Neural crest cell (in vitro differentiated cells): ENCODE measurements at regions not wholly inside any gene's neighbourhood (a gene's known extent, or its start where the extent isn't known, plus 50 kb on each side); places are given as distances from the start of the nearest gene placed in this dataset.
"Not testable (repeated sequence)": the region's sequence is repeated elsewhere in the genome, so short reads cannot be mapped to it uniquely, and the experiment has no call there.

ENCODE experiments used
- DNase-seq: peaks from one replicate; pipeline ENCODE4 v3.0.0; 2021; ENCODE audit warnings: low read depth, mixed read lengths, low spot score
- H3K27ac Mint-ChIP-seq: one replicate; pipeline ENCODE4 v1.8.0; 2021; ENCODE audit warnings: mild to moderate bottlenecking, mixed read lengths; ENCODE audit not compliant: unreplicated experiment
- H3K27me3 Mint-ChIP-seq: 2 replicates; pipeline ENCODE4 v1.8.0; 2021; ENCODE audit warnings: low read depth, mild to moderate bottlenecking, mixed read lengths
- H3K36me3 Mint-ChIP-seq: 2 replicates; pipeline ENCODE4 v1.8.0; 2021; ENCODE audit warnings: low read depth, mild to moderate bottlenecking, mixed read lengths
- H3K4me1 Mint-ChIP-seq: 2 replicates; pipeline ENCODE4 v1.8.0; 2021; ENCODE audit warnings: mixed read lengths
- H3K4me3 Mint-ChIP-seq: one replicate; pipeline ENCODE4 v1.8.0; 2021; ENCODE audit warnings: mild to moderate bottlenecking, mixed read lengths
- H3K9me3 Mint-ChIP-seq: 2 replicates; pipeline ENCODE4 v1.8.0; 2021; ENCODE audit warnings: mixed read lengths
- TF ChIP-seq, protein P1 (sequence below): fragments of 200-600 bp; sonication (generic); conservative IDR thresholded peaks from 2 replicates; pipeline ENCODE4 v1.5.0; 2021; ENCODE audit warnings: antibody characterized with exemption, mild to moderate bottlenecking

DNA sequence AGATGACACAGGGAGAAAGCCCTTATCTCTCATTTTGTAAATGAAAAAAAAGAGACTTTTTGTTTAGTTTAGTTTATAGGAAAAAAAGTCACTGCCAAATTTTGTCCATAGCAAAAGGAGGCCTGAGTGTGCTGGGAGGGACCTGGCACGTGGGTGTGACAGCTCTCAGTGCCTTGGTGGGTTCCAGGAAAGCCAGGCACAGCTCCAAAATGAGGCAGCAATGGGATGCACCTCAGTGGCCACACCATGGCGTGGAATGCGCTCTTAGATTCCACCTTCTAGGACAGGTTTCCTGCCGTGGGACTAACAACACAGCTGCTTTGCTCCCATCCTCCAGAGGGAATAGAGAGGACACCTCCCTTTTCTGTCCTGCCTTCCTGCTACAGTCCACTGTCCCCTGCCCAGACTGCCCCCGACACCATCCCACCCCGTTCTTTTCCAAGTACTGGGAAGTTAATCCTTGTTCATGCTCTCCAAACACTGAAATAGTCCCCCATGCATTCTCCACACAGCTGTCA, 207.6 kb downstream of the EMP1 start:
- TF ChIP-seq, protein P1, sequence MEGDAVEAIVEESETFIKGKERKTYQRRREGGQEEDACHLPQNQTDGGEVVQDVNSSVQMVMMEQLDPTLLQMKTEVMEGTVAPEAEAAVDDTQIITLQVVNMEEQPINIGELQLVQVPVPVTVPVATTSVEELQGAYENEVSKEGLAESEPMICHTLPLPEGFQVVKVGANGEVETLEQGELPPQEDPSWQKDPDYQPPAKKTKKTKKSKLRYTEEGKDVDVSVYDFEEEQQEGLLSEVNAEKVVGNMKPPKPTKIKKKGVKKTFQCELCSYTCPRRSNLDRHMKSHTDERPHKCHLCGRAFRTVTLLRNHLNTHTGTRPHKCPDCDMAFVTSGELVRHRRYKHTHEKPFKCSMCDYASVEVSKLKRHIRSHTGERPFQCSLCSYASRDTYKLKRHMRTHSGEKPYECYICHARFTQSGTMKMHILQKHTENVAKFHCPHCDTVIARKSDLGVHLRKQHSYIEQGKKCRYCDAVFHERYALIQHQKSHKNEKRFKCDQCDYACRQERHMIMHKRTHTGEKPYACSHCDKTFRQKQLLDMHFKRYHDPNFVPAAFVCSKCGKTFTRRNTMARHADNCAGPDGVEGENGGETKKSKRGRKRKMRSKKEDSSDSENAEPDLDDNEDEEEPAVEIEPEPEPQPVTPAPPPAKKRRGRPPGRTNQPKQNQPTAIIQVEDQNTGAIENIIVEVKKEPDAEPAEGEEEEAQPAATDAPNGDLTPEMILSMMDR: no peak
- no peaks in the 10 kb centered on the region for H3K36me3 Mint-ChIP-seq
- peak overlapping the region; percentile 54 for H3K27ac Mint-ChIP-seq
- H3K9me3 Mint-ChIP-seq: peaks cover 3% of the 10 kb centered on the region
- no peaks in the 10 kb centered on the region for H3K4me1 Mint-ChIP-seq
- no peak for DNase-seq
- peaks cover 11% of the 10 kb centered on the region for H3K27me3 Mint-ChIP-seq
- no peak overlapping the region for H3K4me3 Mint-ChIP-seq

DNA sequence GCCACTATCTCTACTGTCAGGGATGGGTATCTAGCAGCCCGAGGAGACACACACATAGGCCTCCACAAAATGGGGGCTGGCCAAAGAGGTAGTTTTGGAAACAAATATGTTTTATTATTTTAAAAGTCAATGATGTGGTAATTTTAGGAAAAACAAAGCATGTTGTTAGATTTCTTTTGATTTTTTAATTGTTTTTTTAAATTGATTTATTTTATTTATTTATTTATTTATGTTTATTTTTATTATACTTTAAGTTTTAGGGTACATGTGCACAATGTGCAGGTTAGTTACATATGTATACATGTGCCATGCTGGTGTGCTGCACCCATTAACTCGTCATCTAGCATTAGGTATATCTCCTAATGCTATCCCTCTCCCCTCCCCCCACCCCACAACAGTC, 194.8 kb downstream of the EMP1 start:
- H3K27ac Mint-ChIP-seq, H3K9me3 Mint-ChIP-seq, DNase-seq, H3K4me1 Mint-ChIP-seq, H3K27me3 Mint-ChIP-seq, H3K4me3 Mint-ChIP-seq, H3K36me3 Mint-ChIP-seq: not testable (repeated sequence)

GRCh38 chr12:13390918-13391317, 194.4 kb downstream of the EMP1 start:
- no peak overlapping the region for H3K4me3 Mint-ChIP-seq
- H3K36me3 Mint-ChIP-seq: no peaks in the 10 kb centered on the region
- H3K9me3 Mint-ChIP-seq: no peaks in the 10 kb centered on the region
- no peaks in the 10 kb centered on the region for H3K27me3 Mint-ChIP-seq
- TF ChIP-seq, protein P1: no peak
- H3K27ac Mint-ChIP-seq: no peak overlapping the region
- no peak for DNase-seq
- no peaks in the 10 kb centered on the region for H3K4me1 Mint-ChIP-seq

DNA sequence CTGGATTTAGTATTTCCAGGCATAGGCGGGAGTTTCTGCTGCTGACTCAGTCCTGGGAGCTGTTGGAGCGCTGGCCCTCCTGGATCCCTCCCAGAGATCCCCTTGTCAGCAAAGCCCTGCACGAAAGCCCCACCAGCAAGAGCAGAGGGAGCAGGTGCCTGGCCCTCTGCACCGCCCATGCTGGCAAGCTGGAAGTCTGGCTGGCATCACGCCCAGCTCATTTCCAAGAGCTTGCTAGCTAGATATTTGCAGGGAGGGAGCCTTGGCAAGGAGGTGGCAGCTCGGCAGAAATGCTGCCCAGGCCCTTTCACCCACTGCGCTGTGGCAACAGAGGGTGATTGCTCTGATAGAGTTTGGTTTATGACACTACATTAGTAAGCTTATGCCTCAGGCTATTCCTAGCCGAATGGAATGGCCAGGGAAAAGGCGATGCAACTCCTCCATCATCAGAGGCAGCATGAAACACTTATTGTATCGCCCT, 193.9 kb downstream of the EMP1 start:
- DNase-seq: no peak
- H3K36me3 Mint-ChIP-seq: no peaks in the 10 kb centered on the region
- TF ChIP-seq, protein P1: no peak

GRCh38 chr12:13387101-13387500, 190.6 kb downstream of the EMP1 start:
- H3K4me1 Mint-ChIP-seq: no peaks in the 10 kb centered on the region
- H3K27me3 Mint-ChIP-seq: no peaks in the 10 kb centered on the region
- no peak overlapping the region for H3K27ac Mint-ChIP-seq
- TF ChIP-seq, protein P1: no peak
- no peak for DNase-seq
- no peak overlapping the region for H3K4me3 Mint-ChIP-seq
- H3K36me3 Mint-ChIP-seq: no peaks in the 10 kb centered on the region
- peaks cover 4% of the 10 kb centered on the region for H3K9me3 Mint-ChIP-seq

More for the DNA sequence above, 193.9 kb downstream of the EMP1 start:
- Mint-ChIP-seq H3K4me1 (no peaks in the 10 kb centered on the region), H3K27ac (no peak overlapping the region), H3K9me3 (peaks cover under 1% of the 10 kb centered on the region), H3K4me3 (no peak overlapping the region), H3K27me3 (no peaks in the 10 kb centered on the region)

GRCh38 chr12:13386323-13387039, 190.0 kb downstream of the EMP1 start:
- peaks cover 2% of the 10 kb centered on the region for H3K27me3 Mint-ChIP-seq
- H3K9me3 Mint-ChIP-seq: peaks cover 4% of the 10 kb centered on the region
- TF ChIP-seq, protein P1: no peak

More at GRCh38 chr12:13386323-13387039, 190.0 kb downstream of the EMP1 start:
- no peak overlapping the region for H3K4me3 Mint-ChIP-seq
- H3K27ac Mint-ChIP-seq: no peak overlapping the region
- DNase-seq: no peak
- H3K4me1 Mint-ChIP-seq: no peaks in the 10 kb centered on the region
- H3K36me3 Mint-ChIP-seq: no peaks in the 10 kb centered on the region
